ENCODE measurements at regions not wholly inside any gene's neighbourhood (a gene's known extent, or its start where the extent isn't known, plus 50 kb on each side); places are given as distances from the start of the nearest gene placed in this dataset.

GRCh38 chr9:1948541-1948940, 66.6 kb upstream of the SMARCA2 start:
- no peaks in the 10 kb centered on the region for H3K9me3 ChIP-seq (ENCODE audit: control insufficient read depth in 5 of 5, low read length in 5 of 5)
- H3K27ac ChIP-seq (ENCODE audit: low read depth, low read length) = no peak overlapping the region
- no peaks in the 10 kb centered on the region for H3K27me3 ChIP-seq (ENCODE audit: control insufficient read depth in 5 of 5, insufficient read depth in 4 of 5, low read length in 5 of 5)
- H3K9ac ChIP-seq (ENCODE audit: low read length in 5 of 5) = no peak overlapping the region
- H3K36me3 ChIP-seq (ENCODE audit: control insufficient read depth in 5 of 5, insufficient read depth in 5 of 5, low read length in 5 of 5) = no peaks in the 10 kb centered on the region
- no peak overlapping the region for H3K4me3 ChIP-seq (ENCODE audit: low read depth in 1 of 5, low read length in 5 of 5)
- H3K4me1 ChIP-seq (ENCODE audit: control insufficient read depth in 5 of 5, insufficient read depth in 5 of 5, low read length in 5 of 5) = no peaks in the 10 kb centered on the region

- H3K36me3 ChIP-seq (ENCODE audit: control insufficient read depth in 5 of 5, insufficient read depth in 5 of 5, low read length in 5 of 5) = no peaks in the 10 kb centered on the region
- no peaks in the 10 kb centered on the region for H3K27me3 ChIP-seq (ENCODE audit: control insufficient read depth in 5 of 5, insufficient read depth in 4 of 5, low read length in 5 of 5)
- no peak overlapping the region for H3K27ac ChIP-seq (ENCODE audit: low read depth, low read length)
- H3K9me3 ChIP-seq (ENCODE audit: control insufficient read depth in 5 of 5, low read length in 5 of 5) = no peaks in the 10 kb centered on the region
- H3K4me3 ChIP-seq (ENCODE audit: low read depth in 1 of 5, low read length in 5 of 5) = no peak overlapping the region
- no peak overlapping the region for H3K9ac ChIP-seq (ENCODE audit: low read length in 5 of 5)
- H3K4me1 ChIP-seq (ENCODE audit: control insufficient read depth in 5 of 5, insufficient read depth in 5 of 5, low read length in 5 of 5) = no peaks in the 10 kb centered on the region
Observed at GRCh38 chr9:1951446-1951845, 63.7 kb upstream of the SMARCA2 start.

DNA sequence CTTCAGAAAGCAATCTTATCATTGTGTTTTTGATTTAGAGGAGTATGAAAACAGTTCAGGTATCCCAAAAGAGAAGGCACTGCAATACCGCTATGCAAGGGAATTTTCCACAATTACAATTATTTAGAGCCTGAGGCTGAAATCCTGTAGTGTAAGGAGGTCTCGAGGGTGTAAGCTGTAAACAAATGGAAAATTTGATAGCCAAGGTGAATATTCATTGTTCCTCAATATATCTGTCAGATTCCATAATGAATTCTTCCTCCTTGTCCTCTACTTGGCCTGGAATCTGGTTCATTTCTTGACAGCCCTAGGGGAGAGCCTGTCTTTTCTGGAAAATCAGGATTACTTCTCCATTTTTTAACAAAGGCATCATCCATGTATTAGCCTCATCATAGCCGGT, 63.1 kb upstream of the SMARCA2 start:
- Histone ChIP-seq H3K4me1 (ENCODE audit: control insufficient read depth in 5 of 5, insufficient read depth in 5 of 5, low read length in 5 of 5) (no peaks in the 10 kb centered on the region), H3K36me3 (ENCODE audit: control insufficient read depth in 5 of 5, insufficient read depth in 5 of 5, low read length in 5 of 5) (no peaks in the 10 kb centered on the region), H3K4me3 (ENCODE audit: low read depth in 1 of 5, low read length in 5 of 5) (no peak overlapping the region), H3K27ac (ENCODE audit: low read depth, low read length) (no peak overlapping the region), H3K27me3 (ENCODE audit: control insufficient read depth in 5 of 5, insufficient read depth in 4 of 5, low read length in 5 of 5) (no peaks in the 10 kb centered on the region), H3K9ac (ENCODE audit: low read length in 5 of 5) (no peak overlapping the region), H3K9me3 (ENCODE audit: control insufficient read depth in 5 of 5, low read length in 5 of 5) (no peaks in the 10 kb centered on the region)

- H3K4me1 ChIP-seq (ENCODE audit: control insufficient read depth in 5 of 5, insufficient read depth in 5 of 5, low read length in 5 of 5) = no peaks in the 10 kb centered on the region
- H3K9ac ChIP-seq (ENCODE audit: low read length in 5 of 5) = no peak overlapping the region
- H3K9me3 ChIP-seq (ENCODE audit: control insufficient read depth in 5 of 5, low read length in 5 of 5) = no peaks in the 10 kb centered on the region
- H3K27ac ChIP-seq (ENCODE audit: low read depth, low read length) = no peak overlapping the region
- no peaks in the 10 kb centered on the region for H3K27me3 ChIP-seq (ENCODE audit: control insufficient read depth in 5 of 5, insufficient read depth in 4 of 5, low read length in 5 of 5)
- H3K4me3 ChIP-seq (ENCODE audit: low read depth in 1 of 5, low read length in 5 of 5) = no peak overlapping the region
- no peaks in the 10 kb centered on the region for H3K36me3 ChIP-seq (ENCODE audit: control insufficient read depth in 5 of 5, insufficient read depth in 5 of 5, low read length in 5 of 5)
Observed at GRCh38 chr9:1954238-1954637, 60.9 kb upstream of the SMARCA2 start.

DNA sequence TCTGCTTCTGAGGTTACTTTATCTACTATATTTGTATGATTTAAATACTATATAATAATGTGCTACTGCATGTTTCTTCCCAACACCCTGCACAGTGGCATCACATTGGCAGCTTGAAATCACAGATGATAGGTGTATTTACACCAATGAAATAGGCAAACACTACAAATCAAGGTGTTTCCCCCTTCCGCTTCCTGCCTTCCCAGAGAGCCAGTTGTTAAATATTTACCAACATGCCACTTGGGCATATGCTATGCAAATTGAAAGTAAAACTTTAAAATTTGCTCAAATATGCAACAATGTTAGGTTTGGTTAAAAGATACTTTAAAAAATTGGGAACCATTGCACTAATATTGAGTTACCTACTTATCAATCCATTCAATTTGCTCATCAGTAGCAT, 58.2 kb upstream of the SMARCA2 start:
- Histone ChIP-seq H3K9me3 (ENCODE audit: control insufficient read depth in 5 of 5, low read length in 5 of 5) (no peaks in the 10 kb centered on the region), H3K36me3 (ENCODE audit: control insufficient read depth in 5 of 5, insufficient read depth in 5 of 5, low read length in 5 of 5) (no peaks in the 10 kb centered on the region), H3K4me1 (ENCODE audit: control insufficient read depth in 5 of 5, insufficient read depth in 5 of 5, low read length in 5 of 5) (no peaks in the 10 kb centered on the region), H3K4me3 (ENCODE audit: low read depth in 1 of 5, low read length in 5 of 5) (no peak overlapping the region), H3K9ac (ENCODE audit: low read length in 5 of 5) (no peak overlapping the region), H3K27ac (ENCODE audit: low read depth, low read length) (no peak overlapping the region), H3K27me3 (ENCODE audit: control insufficient read depth in 5 of 5, insufficient read depth in 4 of 5, low read length in 5 of 5) (no peaks in the 10 kb centered on the region)

- H3K4me3 ChIP-seq (ENCODE audit: low read depth in 1 of 5, low read length in 5 of 5) = no peak overlapping the region
- peaks cover 0 to 4% (median 0%) of the 10 kb centered on the region in 5 donors for H3K36me3 ChIP-seq (ENCODE audit: control insufficient read depth in 5 of 5, insufficient read depth in 5 of 5, low read length in 5 of 5)
- no peaks in the 10 kb centered on the region for H3K27me3 ChIP-seq (ENCODE audit: control insufficient read depth in 5 of 5, insufficient read depth in 4 of 5, low read length in 5 of 5)
- H3K27ac ChIP-seq (ENCODE audit: low read depth, low read length) = no peak overlapping the region
- no peak overlapping the region for H3K9ac ChIP-seq (ENCODE audit: low read length in 5 of 5)
- no peaks in the 10 kb centered on the region for H3K9me3 ChIP-seq (ENCODE audit: control insufficient read depth in 5 of 5, low read length in 5 of 5)
- no peaks in the 10 kb centered on the region for H3K4me1 ChIP-seq (ENCODE audit: control insufficient read depth in 5 of 5, insufficient read depth in 5 of 5, low read length in 5 of 5)
Observed at GRCh38 chr9:1957856-1958255, 57.3 kb upstream of the SMARCA2 start.

GRCh38 chr9:1959371-1959770, 55.8 kb upstream of the SMARCA2 start:
- H3K4me1 ChIP-seq (ENCODE audit: control insufficient read depth in 5 of 5, insufficient read depth in 5 of 5, low read length in 5 of 5) = no peaks in the 10 kb centered on the region
- no peaks in the 10 kb centered on the region for H3K27me3 ChIP-seq (ENCODE audit: control insufficient read depth in 5 of 5, insufficient read depth in 4 of 5, low read length in 5 of 5)
- H3K27ac ChIP-seq (ENCODE audit: low read depth, low read length) = no peak overlapping the region
- no peak overlapping the region for H3K4me3 ChIP-seq (ENCODE audit: low read depth in 1 of 5, low read length in 5 of 5)
- H3K9ac ChIP-seq (ENCODE audit: low read length in 5 of 5) = no peak overlapping the region
- peaks cover 0 to 4% (median 0%) of the 10 kb centered on the region in 5 donors for H3K36me3 ChIP-seq (ENCODE audit: control insufficient read depth in 5 of 5, insufficient read depth in 5 of 5, low read length in 5 of 5)
- H3K9me3 ChIP-seq (ENCODE audit: control insufficient read depth in 5 of 5, low read length in 5 of 5) = no peaks in the 10 kb centered on the region

GRCh38 chr9:1960342-1961042, 54.7 kb upstream of the SMARCA2 start:
- Histone ChIP-seq H3K27ac (ENCODE audit: low read depth, low read length) (no peak overlapping the region), H3K4me1 (ENCODE audit: control insufficient read depth in 5 of 5, insufficient read depth in 5 of 5, low read length in 5 of 5) (no peaks in the 10 kb centered on the region), H3K27me3 (ENCODE audit: control insufficient read depth in 5 of 5, insufficient read depth in 4 of 5, low read length in 5 of 5) (no peaks in the 10 kb centered on the region), H3K4me3 (ENCODE audit: low read depth in 1 of 5, low read length in 5 of 5) (no peak overlapping the region), H3K36me3 (ENCODE audit: control insufficient read depth in 5 of 5, insufficient read depth in 5 of 5, low read length in 5 of 5) (peaks cover 0 to 4% (median 0%) of the 10 kb centered on the region in 5 donors), H3K9me3 (ENCODE audit: control insufficient read depth in 5 of 5, low read length in 5 of 5) (no peaks in the 10 kb centered on the region), H3K9ac (ENCODE audit: low read length in 5 of 5) (no peak overlapping the region)

- Histone ChIP-seq H3K27me3 (ENCODE audit: control insufficient read depth in 5 of 5, insufficient read depth in 4 of 5, low read length in 5 of 5) (no peaks in the 10 kb centered on the region), H3K9ac (ENCODE audit: low read length in 5 of 5) (no peak overlapping the region), H3K36me3 (ENCODE audit: control insufficient read depth in 5 of 5, insufficient read depth in 5 of 5, low read length in 5 of 5) (peaks cover 0 to 4% (median 0%) of the 10 kb centered on the region in 5 donors), H3K4me1 (ENCODE audit: control insufficient read depth in 5 of 5, insufficient read depth in 5 of 5, low read length in 5 of 5) (no peaks in the 10 kb centered on the region), H3K9me3 (ENCODE audit: control insufficient read depth in 5 of 5, low read length in 5 of 5) (no peaks in the 10 kb centered on the region), H3K27ac (ENCODE audit: low read depth, low read length) (no peak overlapping the region), H3K4me3 (ENCODE audit: low read depth in 1 of 5, low read length in 5 of 5) (no peak overlapping the region)
Observed at GRCh38 chr9:1962122-1962521, 53.0 kb upstream of the SMARCA2 start.

DNA sequence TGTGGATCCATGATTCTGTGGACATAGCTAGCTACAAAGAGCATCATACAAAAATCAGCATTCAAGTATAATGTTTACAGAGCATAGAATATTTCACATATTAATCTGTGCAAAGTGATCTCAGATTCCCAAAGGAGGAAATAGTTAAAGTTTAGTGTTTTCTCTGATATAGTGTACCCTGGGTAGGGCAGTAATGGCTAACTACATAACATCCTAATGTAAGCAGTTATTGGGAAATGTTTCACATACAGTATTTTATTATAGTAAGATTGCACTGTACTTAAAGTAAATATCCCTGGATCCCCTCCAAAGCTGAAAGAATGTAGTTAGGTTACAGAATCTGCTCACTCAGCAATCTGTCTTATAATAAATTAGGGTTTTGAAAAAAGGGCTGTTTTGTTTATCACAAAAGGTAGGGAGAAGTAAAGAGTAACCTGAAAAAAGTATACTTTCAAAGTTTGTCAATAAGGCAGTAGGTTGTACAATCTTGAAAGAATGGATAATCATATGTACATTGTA, 52.5 kb upstream of the SMARCA2 start:
- Histone ChIP-seq H3K27me3 (ENCODE audit: control insufficient read depth in 5 of 5, insufficient read depth in 4 of 5, low read length in 5 of 5) (no peaks in the 10 kb centered on the region), H3K27ac (ENCODE audit: low read depth, low read length) (no peak overlapping the region), H3K4me1 (ENCODE audit: control insufficient read depth in 5 of 5, insufficient read depth in 5 of 5, low read length in 5 of 5) (no peaks in the 10 kb centered on the region), H3K36me3 (ENCODE audit: control insufficient read depth in 5 of 5, insufficient read depth in 5 of 5, low read length in 5 of 5) (peaks cover 0 to 4% (median 0%) of the 10 kb centered on the region in 5 donors), H3K9ac (ENCODE audit: low read length in 5 of 5) (no peak overlapping the region), H3K9me3 (ENCODE audit: control insufficient read depth in 5 of 5, low read length in 5 of 5) (no peaks in the 10 kb centered on the region), H3K4me3 (ENCODE audit: low read depth in 1 of 5, low read length in 5 of 5) (no peak overlapping the region)
